SJCRH30 (cell line): ENCODE measurements at regions not wholly inside any gene's neighbourhood (a gene's known extent, or its start where the extent isn't known, plus 50 kb on each side); places are given as distances from the start of the nearest gene placed in this dataset.
"Not testable (repeated sequence)": the region's sequence is repeated elsewhere in the genome, so short reads cannot be mapped to it uniquely, and the experiment has no call there.

ENCODE experiments used
- DNase-seq, 2 experiments: peaks; one replicate each; pipeline ENCODE4 v3.0.0-alpha.2; 2015 to 2020
- H3K27ac ChIP-seq: fragments of 250-450 bp; sonication (Bioruptor Pico); 2 replicates; pipeline ENCODE4 v1.5.1; 2020; ENCODE audit warnings: mild to moderate bottlenecking, moderate library complexity
- H3K27me3 ChIP-seq: fragments of 250-450 bp; sonication (Bioruptor Pico); 2 replicates; pipeline ENCODE4 v1.5.1; 2020; ENCODE audit warnings: mild to moderate bottlenecking, moderate library complexity
- H3K36me3 ChIP-seq: fragments of 250-450 bp; sonication (Bioruptor Pico); 2 replicates; pipeline ENCODE4 v1.5.1; 2020; ENCODE audit warnings: mild to moderate bottlenecking, moderate library complexity
- H3K4me1 ChIP-seq: fragments of 250-450 bp; sonication (Bioruptor Pico); 2 replicates; pipeline ENCODE4 v1.5.1; 2020; ENCODE audit warnings: mild to moderate bottlenecking, moderate library complexity
- H3K4me3 ChIP-seq: fragments of 250-450 bp; sonication (Bioruptor Pico); 2 replicates; pipeline ENCODE4 v1.5.1; 2020; ENCODE audit warnings: mild to moderate bottlenecking, moderate library complexity
- H3K9me3 ChIP-seq: fragments of 250-450 bp; sonication (Bioruptor Pico); replicated peaks from 2 replicates; pipeline ENCODE4 v1.5.1; 2020; ENCODE audit warnings: mild to moderate bottlenecking, moderate library complexity

DNA sequence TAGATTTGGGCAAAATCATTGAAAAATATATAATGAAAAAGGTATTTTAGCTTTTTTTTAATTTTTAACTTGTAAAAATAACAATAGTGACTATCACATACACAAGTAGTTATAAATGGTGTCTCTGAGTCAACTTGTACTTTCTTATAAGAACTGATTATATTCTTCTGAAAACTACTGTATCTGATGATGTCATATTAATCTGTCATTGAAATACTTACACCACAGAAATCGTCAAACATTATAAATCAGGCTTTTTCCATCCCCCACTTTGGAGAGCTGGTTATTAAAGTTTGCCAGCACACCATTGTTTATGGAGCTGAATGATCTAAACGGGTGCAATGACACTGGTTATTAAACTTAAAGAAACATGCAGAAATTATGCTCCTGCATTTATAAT lies 1259.6 kb upstream of the CNTN5 start:
- Histone ChIP-seq H3K27ac (no peak overlapping the region), H3K27me3 (no peaks in the 10 kb centered on the region), H3K36me3 (no peaks in the 10 kb centered on the region), H3K4me1 (no peaks in the 10 kb centered on the region), H3K9me3 (no peaks in the 10 kb centered on the region), H3K4me3 (no peak overlapping the region)
- no peak for DNase-seq

DNA sequence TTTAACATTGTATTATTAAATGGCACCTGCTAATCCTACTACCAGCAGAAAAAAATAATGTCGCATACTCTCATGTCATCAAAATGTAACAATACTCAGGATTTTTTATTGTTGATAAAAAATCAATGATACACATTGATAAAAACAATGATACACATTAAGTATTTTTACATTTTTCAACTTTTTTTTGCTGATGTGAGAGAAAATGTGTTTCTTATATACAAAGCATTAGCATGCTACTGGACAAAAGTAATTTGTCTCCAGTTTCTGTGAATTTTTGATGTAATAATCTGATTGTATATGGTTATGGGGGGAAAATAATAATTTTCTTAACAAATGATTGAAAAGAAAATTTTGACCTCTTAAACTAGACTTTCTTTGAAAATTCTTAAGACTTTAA lies 1256.6 kb upstream of the CNTN5 start:
- H3K9me3 ChIP-seq: no peaks in the 10 kb centered on the region
- H3K27ac ChIP-seq: no peak overlapping the region
- no peaks in the 10 kb centered on the region for H3K36me3 ChIP-seq
- H3K4me3 ChIP-seq: no peak overlapping the region
- H3K27me3 ChIP-seq: no peaks in the 10 kb centered on the region
- no peaks in the 10 kb centered on the region for H3K4me1 ChIP-seq
- no peak for DNase-seq

DNA sequence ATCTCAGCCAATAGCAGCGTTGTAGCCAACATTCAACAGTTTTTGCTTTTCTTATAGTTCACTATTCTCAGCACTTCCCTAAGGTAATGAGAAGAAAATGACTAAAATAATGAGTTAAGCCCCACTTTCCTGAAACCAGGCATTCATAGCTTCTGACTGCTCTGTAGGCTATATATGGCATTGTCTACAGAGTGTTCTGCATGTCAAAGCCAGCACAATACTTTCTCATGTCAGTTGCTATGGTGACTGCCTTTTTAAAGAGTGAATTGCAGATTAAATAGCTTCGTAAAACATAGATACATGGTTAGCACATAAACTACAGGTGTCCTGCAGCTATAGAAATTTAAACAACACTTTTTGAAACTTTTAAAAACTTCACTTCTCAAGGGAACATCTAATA lies 1256.1 kb upstream of the CNTN5 start:
- DNase-seq: no peak
- Histone ChIP-seq H3K27me3 (no peaks in the 10 kb centered on the region), H3K36me3 (no peaks in the 10 kb centered on the region), H3K4me3 (no peak overlapping the region), H3K27ac (no peak overlapping the region), H3K9me3 (no peaks in the 10 kb centered on the region), H3K4me1 (no peaks in the 10 kb centered on the region)

DNA sequence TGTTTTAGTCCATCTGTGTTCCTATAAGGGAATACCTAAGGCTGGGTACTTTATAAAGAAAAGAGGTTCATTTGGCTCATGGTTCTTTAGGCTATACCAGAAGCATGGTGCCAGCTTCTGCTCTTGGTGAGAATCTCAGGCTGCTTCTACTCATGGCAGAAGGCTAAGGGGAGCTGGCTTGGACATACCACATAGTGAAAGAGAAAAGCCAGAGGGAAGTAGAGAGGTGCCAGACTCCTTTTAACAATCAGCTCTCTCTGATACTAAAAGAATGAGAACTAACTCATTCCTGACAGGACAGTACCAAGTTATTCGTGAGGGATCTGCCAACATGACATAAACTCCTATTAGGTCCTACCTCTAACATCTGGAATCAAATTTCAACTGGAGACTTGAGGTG lies 1250.2 kb upstream of the CNTN5 start:
- no peak overlapping the region for H3K27ac ChIP-seq
- H3K4me3 ChIP-seq: no peak overlapping the region
- DNase-seq: no peak
- no peaks in the 10 kb centered on the region for H3K9me3 ChIP-seq
- no peaks in the 10 kb centered on the region for H3K36me3 ChIP-seq
- H3K27me3 ChIP-seq: no peaks in the 10 kb centered on the region
- H3K4me1 ChIP-seq: no peaks in the 10 kb centered on the region

DNA sequence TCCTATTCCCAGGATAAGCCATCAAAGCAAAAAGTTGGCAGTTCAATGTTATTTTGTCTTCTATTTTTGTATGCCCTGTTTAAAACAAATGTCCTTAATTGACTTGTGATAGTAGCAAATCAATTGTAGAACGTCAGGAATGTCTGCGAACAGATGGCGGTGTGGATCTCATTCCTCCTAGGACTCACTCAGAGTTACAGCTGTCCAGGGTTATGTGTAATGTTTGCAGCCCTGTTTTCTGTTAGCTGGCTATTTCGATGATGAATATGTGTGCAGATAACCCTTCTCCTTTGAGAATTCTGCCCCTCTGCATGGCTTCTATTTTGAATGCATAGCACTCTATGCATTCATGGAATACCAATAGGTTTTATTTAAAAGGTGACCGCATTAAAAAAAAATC lies 1248.0 kb upstream of the CNTN5 start:
- Histone ChIP-seq H3K36me3 (no peaks in the 10 kb centered on the region), H3K4me3 (no peak overlapping the region), H3K9me3 (no peaks in the 10 kb centered on the region), H3K27me3 (no peaks in the 10 kb centered on the region), H3K27ac (peak overlapping the region; percentile 19; the same call in 1 of the 2 replicates), H3K4me1 (no peaks in the 10 kb centered on the region)
- DNase-seq: peak; percentile 30 to 51

DNA sequence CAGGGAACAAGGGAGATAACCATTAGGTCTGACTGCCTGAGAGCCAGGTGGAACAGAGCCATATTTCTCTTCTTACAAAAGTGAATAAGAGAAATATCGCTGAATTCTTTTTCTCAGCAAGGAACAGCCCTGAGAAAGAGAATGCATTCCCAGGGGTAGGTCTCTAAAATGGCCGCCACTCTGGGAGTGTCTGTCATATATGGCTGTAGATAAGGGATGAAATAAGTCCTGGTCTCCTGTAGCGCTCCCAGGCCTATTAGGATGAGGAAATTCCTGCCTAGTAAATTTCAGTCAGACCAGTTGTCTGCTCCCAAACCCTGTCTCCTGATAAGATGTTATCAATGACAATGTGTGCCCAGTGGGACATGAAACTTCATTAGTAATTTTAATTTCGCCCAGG lies 1236.4 kb upstream of the CNTN5 start:
- H3K27me3 ChIP-seq, H3K36me3 ChIP-seq, H3K4me1 ChIP-seq, H3K27ac ChIP-seq, DNase-seq, H3K9me3 ChIP-seq, H3K4me3 ChIP-seq: not testable (repeated sequence)

DNA sequence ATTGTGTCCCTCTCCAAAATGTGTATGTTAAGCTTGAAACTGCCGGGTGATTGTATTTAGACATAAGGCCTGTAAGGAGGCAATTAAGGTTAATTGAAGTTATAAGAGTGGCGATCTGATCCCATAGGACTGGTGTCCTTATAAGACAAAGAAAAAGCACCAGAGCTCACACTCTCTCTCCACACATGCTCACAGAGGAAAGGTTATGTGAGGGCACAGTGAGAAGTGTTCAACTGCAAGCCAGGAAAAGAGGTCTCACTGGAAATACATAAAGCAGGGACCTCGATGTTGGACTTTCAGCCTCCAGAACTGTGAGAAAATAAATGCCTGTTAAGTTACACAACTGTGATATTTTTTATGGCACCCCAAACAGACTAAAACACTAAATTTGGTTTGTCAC lies 1233.8 kb upstream of the CNTN5 start:
- Histone ChIP-seq H3K4me3 (no peak overlapping the region), H3K27me3 (no peaks in the 10 kb centered on the region), H3K27ac (no peak overlapping the region), H3K9me3 (no peaks in the 10 kb centered on the region), H3K4me1 (no peaks in the 10 kb centered on the region), H3K36me3 (no peaks in the 10 kb centered on the region)
- DNase-seq: no peak

DNA sequence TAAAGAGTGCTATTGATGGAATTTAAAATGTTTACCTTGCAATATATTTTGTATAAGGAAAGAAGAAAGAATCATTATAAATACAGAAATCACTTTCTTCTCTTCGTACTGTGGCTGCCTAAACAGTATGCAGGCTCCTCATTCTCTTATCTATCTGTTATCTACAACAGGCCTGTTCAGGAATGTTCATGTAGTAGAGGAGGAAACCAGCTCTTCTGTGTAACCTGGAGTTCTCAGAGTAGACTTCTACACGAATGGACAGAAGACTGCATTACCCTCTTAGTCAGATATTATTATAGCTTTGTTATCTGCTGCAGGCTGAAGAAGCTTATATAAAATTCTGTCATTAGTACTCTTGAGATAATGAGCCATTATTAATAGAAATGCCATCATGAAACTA lies 1225.9 kb upstream of the CNTN5 start:
- no peaks in the 10 kb centered on the region for H3K4me1 ChIP-seq
- no peaks in the 10 kb centered on the region for H3K9me3 ChIP-seq
- H3K27ac ChIP-seq: no peak overlapping the region
- H3K4me3 ChIP-seq: no peak overlapping the region
- no peak for DNase-seq
- H3K27me3 ChIP-seq: no peaks in the 10 kb centered on the region
- H3K36me3 ChIP-seq: no peaks in the 10 kb centered on the region

DNA sequence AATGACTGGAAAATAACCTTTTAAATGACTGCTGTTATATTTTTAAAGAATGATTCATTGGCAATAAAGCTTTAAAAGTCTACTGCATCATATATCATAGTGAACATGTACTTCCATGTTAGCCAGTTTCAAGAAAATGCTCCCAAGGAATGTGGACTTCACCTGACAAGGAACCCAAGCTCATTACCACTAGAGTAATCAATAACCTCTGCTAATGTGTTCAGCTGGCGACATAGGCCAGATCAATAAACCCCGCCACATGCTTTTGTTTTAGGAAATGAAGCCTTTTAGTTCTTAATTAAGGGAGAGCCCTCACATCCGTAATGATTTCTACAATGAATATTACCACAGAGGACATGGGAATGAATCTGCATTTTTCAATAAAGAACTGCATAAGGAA lies 1219.9 kb upstream of the CNTN5 start:
- H3K4me1 ChIP-seq: no peaks in the 10 kb centered on the region
- no peaks in the 10 kb centered on the region for H3K36me3 ChIP-seq
- no peak for DNase-seq
- H3K4me3 ChIP-seq: no peak overlapping the region
- H3K9me3 ChIP-seq: no peaks in the 10 kb centered on the region
- H3K27me3 ChIP-seq: no peaks in the 10 kb centered on the region
- H3K27ac ChIP-seq: no peak overlapping the region

DNA sequence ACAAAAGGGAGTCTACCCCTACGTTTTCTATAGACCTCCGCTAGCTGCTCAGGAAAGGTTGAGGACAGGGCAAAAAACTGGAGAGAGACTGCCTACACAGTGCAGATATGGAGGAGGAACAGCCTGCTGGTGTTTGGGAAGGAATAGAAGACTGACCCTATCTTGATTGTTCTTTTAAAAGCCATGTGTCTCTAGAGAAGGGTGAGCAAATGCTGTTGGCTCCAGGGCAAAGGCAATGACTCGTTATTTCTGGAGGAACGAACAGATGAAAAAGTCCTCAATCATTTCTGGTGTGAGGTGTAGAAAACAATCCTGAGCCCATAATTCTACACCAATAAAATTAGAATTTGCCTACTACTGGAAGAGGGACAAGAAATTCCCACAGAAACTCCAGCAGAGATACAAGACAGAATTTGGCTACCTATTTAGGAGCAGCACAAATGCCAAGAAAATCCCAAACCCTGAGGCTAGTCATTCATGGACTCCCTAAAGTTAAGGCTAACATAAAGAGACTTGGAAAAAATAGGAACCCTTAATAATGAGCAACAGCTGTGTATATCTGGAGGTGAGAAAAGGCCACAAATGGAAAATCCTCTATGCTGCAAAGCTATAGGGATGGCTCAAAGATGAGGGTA lies 1206.3 kb upstream of the CNTN5 start:
- Histone ChIP-seq H3K4me1 (no peaks in the 10 kb centered on the region), H3K27me3 (no peaks in the 10 kb centered on the region), H3K36me3 (no peaks in the 10 kb centered on the region), H3K4me3 (no peak overlapping the region), H3K27ac (no peak overlapping the region), H3K9me3 (no peaks in the 10 kb centered on the region)
- DNase-seq: peak in 1 of 2 experiments; percentile 5

DNA sequence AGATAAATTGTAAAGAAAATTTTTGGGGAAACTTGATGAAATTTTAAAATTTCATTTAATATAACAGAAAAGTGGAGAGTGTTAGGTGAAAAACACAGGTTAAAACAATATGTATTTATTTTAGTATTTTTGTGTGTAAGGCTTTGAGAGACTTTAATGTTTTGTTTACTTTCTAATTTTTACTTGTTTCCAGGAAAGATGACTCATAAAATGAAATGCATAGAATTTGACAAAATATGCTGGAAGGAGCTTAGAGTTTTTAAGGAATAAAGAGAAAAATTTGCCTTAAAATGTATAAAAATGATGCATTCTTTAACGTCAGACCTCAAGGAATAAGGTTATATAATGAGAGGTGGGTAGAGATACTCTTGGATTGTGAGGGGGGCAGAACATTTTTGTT lies 1205.1 kb upstream of the CNTN5 start:
- Histone ChIP-seq H3K4me1 (no peaks in the 10 kb centered on the region), H3K4me3 (no peak overlapping the region), H3K9me3 (no peaks in the 10 kb centered on the region), H3K36me3 (no peaks in the 10 kb centered on the region), H3K27me3 (no peaks in the 10 kb centered on the region), H3K27ac (no peak overlapping the region)
- no peak for DNase-seq

DNA sequence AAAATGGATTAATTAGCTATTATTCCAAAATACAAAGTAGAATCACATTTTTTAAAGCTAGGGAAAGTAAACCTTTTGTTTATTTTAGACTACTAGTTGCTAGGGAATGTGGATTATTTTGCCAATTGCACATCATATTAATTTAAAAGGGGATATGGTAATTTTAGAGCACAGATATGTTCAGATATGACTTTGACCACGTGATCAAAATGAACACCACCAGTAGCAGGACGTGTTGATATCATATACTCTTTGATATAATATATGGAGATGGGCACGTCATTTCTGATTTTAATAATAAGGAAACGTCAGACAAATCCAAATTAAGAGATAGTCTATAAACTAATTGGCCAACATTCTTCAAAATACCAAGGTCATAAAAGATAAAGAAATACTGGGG lies 1188.3 kb upstream of the CNTN5 start:
- Histone ChIP-seq H3K9me3 (no peaks in the 10 kb centered on the region), H3K27me3 (no peaks in the 10 kb centered on the region), H3K4me3 (no peak overlapping the region), H3K27ac (no peak overlapping the region), H3K36me3 (no peaks in the 10 kb centered on the region), H3K4me1 (no peaks in the 10 kb centered on the region)
- DNase-seq: no peak

DNA sequence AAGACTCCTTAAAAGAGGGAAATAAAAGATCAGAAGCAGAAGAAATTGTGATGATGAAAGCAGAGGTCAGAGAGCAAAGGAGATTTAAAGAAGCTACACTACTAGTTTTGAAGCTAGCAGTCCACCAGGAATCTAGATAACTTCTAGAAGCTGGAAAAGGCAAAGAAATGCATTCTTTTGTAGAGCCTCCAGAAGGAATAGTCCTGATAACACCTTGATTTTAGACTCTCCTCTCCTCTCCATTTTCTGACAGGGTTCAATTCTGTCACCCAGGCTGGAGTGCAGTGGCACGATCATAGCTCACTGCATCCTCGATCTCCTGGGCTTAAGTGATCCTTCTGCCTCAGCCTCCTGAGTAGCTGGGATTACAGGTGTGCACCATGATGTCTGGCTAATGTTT lies 1187.3 kb upstream of the CNTN5 start:
- H3K4me3 ChIP-seq: no peak overlapping the region
- no peak for DNase-seq
- no peaks in the 10 kb centered on the region for H3K4me1 ChIP-seq
- no peaks in the 10 kb centered on the region for H3K27me3 ChIP-seq
- no peaks in the 10 kb centered on the region for H3K9me3 ChIP-seq
- H3K27ac ChIP-seq: no peak overlapping the region
- no peaks in the 10 kb centered on the region for H3K36me3 ChIP-seq

DNA sequence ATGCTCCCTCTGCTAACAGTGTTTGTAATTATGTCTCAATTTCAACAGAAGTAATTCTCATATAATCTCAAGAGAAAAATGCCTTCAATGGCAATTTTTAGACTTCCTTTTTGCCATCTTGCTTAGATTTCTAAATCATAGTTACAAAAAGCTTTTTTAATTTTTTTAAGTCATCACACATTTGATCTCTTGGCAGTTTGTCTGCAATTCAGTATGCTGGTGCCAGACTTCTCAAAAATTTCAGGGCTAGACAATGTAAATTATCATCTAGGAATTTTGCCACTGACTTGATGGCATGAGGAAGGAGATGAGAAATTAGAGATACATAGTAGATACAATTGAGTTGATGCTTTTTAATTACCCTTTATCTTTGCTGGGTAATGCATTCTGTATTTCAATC lies 1176.7 kb upstream of the CNTN5 start:
- H3K9me3 ChIP-seq: no peaks in the 10 kb centered on the region
- no peaks in the 10 kb centered on the region for H3K4me1 ChIP-seq
- no peak overlapping the region for H3K4me3 ChIP-seq
- H3K36me3 ChIP-seq: no peaks in the 10 kb centered on the region
- no peak overlapping the region for H3K27ac ChIP-seq
- no peak for DNase-seq
- H3K27me3 ChIP-seq: no peaks in the 10 kb centered on the region

DNA sequence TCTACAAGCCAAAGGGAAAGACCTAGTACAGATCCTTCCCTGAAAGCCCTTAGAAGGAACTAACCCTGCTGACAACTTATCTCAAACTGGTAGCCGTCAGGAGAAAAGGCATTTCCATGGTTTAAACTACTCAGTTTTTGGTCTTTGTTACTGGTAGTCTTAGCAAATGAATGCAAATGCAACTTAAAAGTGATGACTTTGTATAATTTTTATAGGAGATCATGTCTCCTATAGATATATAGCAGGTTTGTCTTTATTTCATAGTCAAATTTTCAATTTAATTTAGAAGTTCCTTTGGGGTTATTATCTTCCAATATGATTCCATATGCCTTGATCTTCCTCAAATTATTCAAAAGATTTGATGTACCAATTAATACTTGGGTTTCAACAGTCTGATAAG lies 1173.0 kb upstream of the CNTN5 start:
- no peak overlapping the region for H3K4me3 ChIP-seq
- no peak overlapping the region for H3K27ac ChIP-seq
- H3K4me1 ChIP-seq: no peaks in the 10 kb centered on the region
- no peak for DNase-seq
- H3K9me3 ChIP-seq: no peaks in the 10 kb centered on the region
- no peaks in the 10 kb centered on the region for H3K27me3 ChIP-seq
- no peaks in the 10 kb centered on the region for H3K36me3 ChIP-seq

DNA sequence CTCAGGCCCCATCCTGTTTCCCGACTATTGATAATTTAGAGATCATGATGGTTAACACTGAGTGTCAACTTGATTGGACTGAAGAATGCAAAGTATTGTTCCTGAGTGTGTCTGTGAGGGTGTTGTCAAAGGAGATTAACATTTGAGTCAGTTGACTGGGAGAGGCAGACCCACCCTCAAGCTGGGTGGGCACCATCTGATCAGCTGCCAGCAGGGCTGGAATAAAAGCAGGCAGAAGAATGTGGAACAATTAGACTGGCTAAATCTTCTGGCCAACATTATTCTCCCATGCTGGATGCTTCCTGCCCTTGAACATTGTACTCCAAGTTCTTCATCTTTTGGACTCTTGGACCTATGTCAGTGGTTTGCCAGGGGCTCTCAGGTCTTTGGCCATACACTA lies 1170.0 kb upstream of the CNTN5 start:
- Histone ChIP-seq H3K27ac (no peak overlapping the region), H3K4me1 (no peaks in the 10 kb centered on the region), H3K36me3 (no peaks in the 10 kb centered on the region), H3K27me3 (no peaks in the 10 kb centered on the region), H3K9me3 (no peaks in the 10 kb centered on the region), H3K4me3 (no peak overlapping the region)
- peak in 1 of 2 experiments; percentile 3 for DNase-seq
